IMR-90 (cell line): ENCODE measurements at regions not wholly inside any gene's neighbourhood (a gene's known extent, or its start where the extent isn't known, plus 50 kb on each side); places are given as distances from the start of the nearest gene placed in this dataset.

Experiments
- ATAC-seq: fragments of 200-7000 bp; cut with Tn5 transposase; 2 replicates; pipeline ENCODE4 v1.9.1; 2020; ENCODE audit warnings: low read depth, mild to moderate bottlenecking, moderate library complexity
- BruUV-seq: library from RNA; stranded (reverse); fragments of 400-500 nt; replicated peaks from 2 replicates; lab custom pipeline; 2021; lab: Mats Ljungman, UMichigan
- CTCF ChIA-PET: fragments of 300-600 bp; formaldehyde crosslinking; extraction: SDS; loops from one replicate; lab custom pipeline; 2021; ENCODE audit warnings: antibody characterized with exemption; lab: Yijun Ruan, JAX
- POLR2A ChIA-PET: fragments of 300-600 bp; sonication (Branson Sonifier 250); formaldehyde crosslinking; loops from one replicate; lab custom pipeline; 2022; ENCODE audit warnings: antibody characterized with exemption; ENCODE audit not compliant: unreplicated experiment; lab: Charles Lee
- DNase-seq: peaks from one replicate; pipeline ENCODE4 v3.0.0; 2013
- H2AFZ ChIP-seq: replicated peaks from 2 replicates; pipeline ENCODE3; 2013; ENCODE audit warnings: low read length, mild to moderate bottlenecking; ENCODE audit not compliant: poor library complexity
- H2AK5ac ChIP-seq: 2 replicates; pipeline ENCODE4 v1.6.1; 2013; ENCODE audit warnings: low read depth, low read length, inconsistent platforms
- H2AK9ac ChIP-seq: replicated peaks from 2 replicates; pipeline ENCODE3; 2013; ENCODE audit warnings: mild to moderate bottlenecking, low read depth, low read length, moderate library complexity; ENCODE audit not compliant: poor library complexity
- H2BK120ac ChIP-seq: 2 replicates; pipeline ENCODE4 v1.6.1; 2013; ENCODE audit warnings: low read depth, low read length, inconsistent platforms
- H2BK15ac ChIP-seq: 3 replicates; pipeline ENCODE4 v1.6.1; 2013; ENCODE audit warnings: low read depth, low read length, inconsistent platforms
- H2BK20ac ChIP-seq: 2 replicates; pipeline ENCODE4 v1.6.1; 2013; ENCODE audit warnings: low read depth, mild to moderate bottlenecking, inconsistent platforms, low read length, moderate library complexity
- H2BK5ac ChIP-seq: 2 replicates; pipeline ENCODE4 v1.6.1; 2013; ENCODE audit warnings: mild to moderate bottlenecking, low read depth, low read length, inconsistent platforms; ENCODE audit not compliant: poor library complexity, severe bottlenecking
- H3K14ac ChIP-seq: replicated peaks from 2 replicates; pipeline ENCODE4 v1.6.1; 2013; ENCODE audit warnings: low read depth, low read length, inconsistent platforms
- H3K18ac ChIP-seq: 2 replicates; pipeline ENCODE4 v1.6.1; 2013; ENCODE audit warnings: low read depth, low read length, control low read depth
- H3K23ac ChIP-seq: 2 replicates; pipeline ENCODE4 v1.6.1; 2013; ENCODE audit warnings: low read depth, low read length, inconsistent platforms
- H3K27ac ChIP-seq: 2 replicates; pipeline ENCODE4 v1.5.1; 2013; ENCODE audit warnings: mild to moderate bottlenecking, control low read depth, low read length; ENCODE audit not compliant: insufficient read depth
- H3K27me3 ChIP-seq: 2 replicates; pipeline ENCODE4 v1.6.1; 2013; ENCODE audit warnings: low read length; ENCODE audit not compliant: control insufficient read depth, insufficient read depth
- H3K36me3 ChIP-seq: 2 replicates; pipeline ENCODE4 v1.6.1; 2013; ENCODE audit warnings: low read length, mixed read lengths; ENCODE audit not compliant: control insufficient read depth, insufficient read depth
- H3K4ac ChIP-seq: 2 replicates; pipeline ENCODE4 v1.6.1; 2013; ENCODE audit warnings: low read depth, low read length, inconsistent platforms
- H3K4me1 ChIP-seq: 2 replicates; pipeline ENCODE4 v1.6.1; 2013; ENCODE audit warnings: low read length, mixed read lengths; ENCODE audit not compliant: control insufficient read depth, insufficient read depth
- H3K4me2 ChIP-seq: 2 replicates; pipeline ENCODE4 v1.6.1; 2013; ENCODE audit warnings: low read depth, mild to moderate bottlenecking, control low read depth, low read length, moderate library complexity
- H3K4me3 ChIP-seq: 2 replicates; pipeline ENCODE4 v1.5.1; 2013; ENCODE audit warnings: low read depth, mild to moderate bottlenecking, control low read depth, low read length, moderate library complexity; ENCODE audit not compliant: insufficient read depth
- H3K56ac ChIP-seq: 2 replicates; pipeline ENCODE4 v1.6.1; 2013; ENCODE audit warnings: low read length, inconsistent platforms; ENCODE audit not compliant: insufficient read depth; ENCODE audit errors: extremely low read depth
- H3K79me1 ChIP-seq, 2 experiments: 2 replicates each; pipeline ENCODE4 v1.6.1; 2013; ENCODE audit warnings: low read length in 2 of 2, inconsistent platforms in 1 of 2, low read depth in 1 of 2
- H3K9ac ChIP-seq: 2 replicates; pipeline ENCODE4 v1.6.1; 2013; ENCODE audit warnings: low read depth, low read length, control low read depth
- H3K9me1 ChIP-seq: 2 replicates; pipeline ENCODE4 v1.6.1; 2013; ENCODE audit warnings: low read length, inconsistent platforms; ENCODE audit not compliant: insufficient read depth
- H3K9me3 ChIP-seq: 2 replicates; pipeline ENCODE4 v1.6.1; 2013; ENCODE audit warnings: low read length; ENCODE audit not compliant: control insufficient read depth, insufficient read depth
- H4K20me1 ChIP-seq: 2 replicates; pipeline ENCODE4 v1.6.1; 2013; ENCODE audit warnings: low read length, inconsistent platforms; ENCODE audit not compliant: insufficient read depth
- H4K5ac ChIP-seq: 2 replicates; pipeline ENCODE4 v1.6.1; 2013; ENCODE audit warnings: mild to moderate bottlenecking, low read depth, low read length, control low read depth
- H4K8ac ChIP-seq, 2 experiments: 2 replicates each; pipeline ENCODE4 v1.6.1; 2013; ENCODE audit warnings: low read depth in 2 of 2, low read length in 2 of 2, control low read depth in 1 of 2, inconsistent platforms in 1 of 2
- H4K91ac ChIP-seq: 2 replicates; pipeline ENCODE4 v1.6.1; 2013; ENCODE audit warnings: low read depth, low read length, inconsistent platforms; ENCODE audit not compliant: insufficient read depth
- BHLHE40 ChIP-seq: fragments of 150-350 bp; IDR thresholded peaks from 2 replicates; pipeline ENCODE4 v1.6.1; 2016; ENCODE audit warnings: mild to moderate bottlenecking, low read depth, low read length
- CEBPB ChIP-seq: IDR thresholded peaks from 2 replicates; pipeline ENCODE4 v1.6.1; 2012; ENCODE audit warnings: low read depth, low read length, improper control_type of control experiment
- CHD1 ChIP-seq: IDR thresholded peaks from 2 replicates; pipeline ENCODE4 v1.6.1; 2012; ENCODE audit warnings: low read depth, low read length, improper control_type of control experiment
- FOS ChIP-seq: fragments of 150-350 bp; IDR thresholded peaks from 2 replicates; pipeline ENCODE4 v1.6.1; 2016; ENCODE audit warnings: low read depth, low read length
- MAFK ChIP-seq: IDR thresholded peaks from 2 replicates; pipeline ENCODE4 v1.6.1; 2012; ENCODE audit warnings: low read depth, low read length, improper control_type of control experiment
- MAZ ChIP-seq: IDR thresholded peaks from 2 replicates; pipeline ENCODE4 v1.6.1; 2012; ENCODE audit warnings: low read depth, mild to moderate bottlenecking, low read length, improper control_type of control experiment, moderate library complexity, borderline replicate concordance
- MXI1 ChIP-seq: IDR thresholded peaks from 2 replicates; pipeline ENCODE4 v1.6.1; 2012; ENCODE audit warnings: low read depth, mild to moderate bottlenecking, low read length, moderate library complexity, borderline replicate concordance
- NFE2L2 ChIP-seq: fragments of 150-350 bp; IDR thresholded peaks from 2 replicates; pipeline ENCODE4 v1.6.1; 2016; ENCODE audit warnings: low read depth, mild to moderate bottlenecking, low read length
- POLR2A ChIP-seq: IDR thresholded peaks from 2 replicates; pipeline ENCODE4 v1.6.1; 2012; ENCODE audit warnings: mild to moderate bottlenecking, low read depth, low read length
- RAD21 ChIP-seq: IDR thresholded peaks from 2 replicates; pipeline ENCODE4 v1.6.1; 2012; ENCODE audit warnings: low read length, improper control_type of control experiment
- RCOR1 ChIP-seq: IDR thresholded peaks from 2 replicates; pipeline ENCODE4 v1.6.1; 2012; ENCODE audit warnings: mild to moderate bottlenecking, low read length, improper control_type of control experiment; ENCODE audit not compliant: insufficient replicate concordance
- RFX5 ChIP-seq: IDR thresholded peaks from 2 replicates; pipeline ENCODE4 v1.8.0; 2012; ENCODE audit warnings: low read depth, mild to moderate bottlenecking, low read length, moderate library complexity
- SMC3 ChIP-seq: fragments of 150-350 bp; IDR thresholded peaks from 2 replicates; pipeline ENCODE4 v1.6.1; 2016; ENCODE audit warnings: low read depth, mild to moderate bottlenecking, antibody characterized with exemption, low read length, moderate library complexity
- WGBS, 2 experiments: methylation state at CpG; one replicate each; pipeline versions ENCODE4 v1.1.5 to v1.1.7; 2013; ENCODE audit warnings: missing lambda C conversion rate in 2 of 2; ENCODE audit not compliant: insufficient read length in 1 of 2; ENCODE audit errors: extremely low coverage in 2 of 2; 5-methylcytosine and 5-hydroxymethylcytosine counted together
- dilution Hi-C: fragments of 300-500 bp; cut with HindIII; formaldehyde crosslinking; loops from one replicate; pipeline ENCODE4 v1.14.3; 2018; ENCODE audit warnings: low sequenced_read_pairs; ENCODE audit not compliant: unreplicated experiment
- in situ Hi-C: fragments of 300-500 bp; cut with MboI; formaldehyde crosslinking; loops from 3 replicates; pipeline ENCODE4 v1.14.3; 2019; ENCODE audit warnings: low sequenced_read_pairs, inconsistent platforms, mixed read lengths
- intact Hi-C: fragments of 100-400 bp; cut with micrococcal nuclease; formaldehyde crosslinking; loops from 2 replicates; pipeline ENCODE4 v1.10.0; 2022
- TF ChIP-seq, protein P1 (sequence below): fragments of 150-350 bp; IDR thresholded peaks from 2 replicates; pipeline ENCODE4 v1.6.1; 2016; ENCODE audit warnings: low read depth, mild to moderate bottlenecking, low read length, moderate library complexity, borderline replicate concordance
- TF ChIP-seq, protein P2 (sequence below): fragments of 150-350 bp; IDR thresholded peaks from 2 replicates; pipeline ENCODE4 v1.6.1; 2017; ENCODE audit warnings: mild to moderate bottlenecking, antibody characterized with exemption, low read length, low read depth
- TF ChIP-seq, protein P3 (sequence below): conservative IDR thresholded peaks from 2 replicates; pipeline ENCODE4 v1.5.1; 2012; ENCODE audit warnings: mild to moderate bottlenecking, low read depth, low read length, improper control_type of control experiment

DNA sequence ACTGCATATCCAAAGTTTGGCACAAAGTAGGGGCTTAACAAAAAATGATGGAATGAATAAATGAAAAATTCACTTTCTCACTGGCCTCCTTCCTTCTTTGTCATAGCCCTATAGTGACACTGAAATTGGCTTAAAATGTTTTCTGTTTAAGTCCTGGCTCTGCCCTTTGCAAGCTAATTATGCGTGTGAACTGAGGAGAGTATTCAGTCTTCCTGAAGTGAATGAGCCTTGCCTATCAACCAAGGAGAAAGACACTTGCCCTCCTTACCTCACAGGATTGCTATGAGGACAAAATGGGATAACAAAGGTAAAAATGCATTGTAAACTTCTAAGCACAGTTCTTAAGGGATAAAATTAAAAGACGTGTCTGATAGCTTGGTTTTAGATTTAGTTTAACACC is 729.8 kb upstream of the ANO3 start:
- Histone ChIP-seq H2AFZ (no peak overlapping the region), H3K18ac (no peak overlapping the region), H2BK120ac (no peak overlapping the region), H4K91ac (no peak overlapping the region), H4K5ac (no peak overlapping the region), H2BK15ac (no peak overlapping the region), H3K9ac (no peak overlapping the region), H3K4me1 (no peaks in the 10 kb centered on the region), H2AK9ac (no peak overlapping the region), H2AK5ac (no peak overlapping the region), H3K36me3 (no peaks in the 10 kb centered on the region), H3K56ac (no peak overlapping the region), H3K4me3 (no peak overlapping the region), H4K20me1 (no peaks in the 10 kb centered on the region), H3K23ac (no peak overlapping the region), H3K27me3 (no peaks in the 10 kb centered on the region), H3K9me3 (peaks cover 2% of the 10 kb centered on the region; the same call in 1 of the 2 replicates), H3K14ac (no peak overlapping the region), H3K9me1 (no peaks in the 10 kb centered on the region), H4K8ac (no peak overlapping the region), H3K27ac (no peak overlapping the region), H3K79me1 (no peaks in the 10 kb centered on the region), H3K4ac (no peak overlapping the region), H3K4me2 (no peak overlapping the region), H2BK20ac (no peak overlapping the region), H2BK5ac (no peak overlapping the region)
- ChIA-PET POLR2A (no interaction called here), CTCF (no interaction called here)
- DNase-seq (no peak), ATAC-seq (no peak)
- dilution Hi-C loops (no loop called here), intact Hi-C loops (no loop called here), in situ Hi-C loops (no loop called here)
- TF ChIP-seq RAD21, result no peak
- TF ChIP-seq CHD1, result no peak
- no peak for TF ChIP-seq MXI1
- TF ChIP-seq CEBPB, result no peak
- TF ChIP-seq MAFK, result no peak
- no peak for TF ChIP-seq MAZ
- no peak for TF ChIP-seq RCOR1
- TF ChIP-seq BHLHE40, result no peak
- TF ChIP-seq, protein P1, sequence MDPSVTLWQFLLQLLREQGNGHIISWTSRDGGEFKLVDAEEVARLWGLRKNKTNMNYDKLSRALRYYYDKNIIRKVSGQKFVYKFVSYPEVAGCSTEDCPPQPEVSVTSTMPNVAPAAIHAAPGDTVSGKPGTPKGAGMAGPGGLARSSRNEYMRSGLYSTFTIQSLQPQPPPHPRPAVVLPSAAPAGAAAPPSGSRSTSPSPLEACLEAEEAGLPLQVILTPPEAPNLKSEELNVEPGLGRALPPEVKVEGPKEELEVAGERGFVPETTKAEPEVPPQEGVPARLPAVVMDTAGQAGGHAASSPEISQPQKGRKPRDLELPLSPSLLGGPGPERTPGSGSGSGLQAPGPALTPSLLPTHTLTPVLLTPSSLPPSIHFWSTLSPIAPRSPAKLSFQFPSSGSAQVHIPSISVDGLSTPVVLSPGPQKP, result no peak
- TF ChIP-seq NFE2L2, result no peak
- no peak for TF ChIP-seq FOS
- TF ChIP-seq, protein P2, sequence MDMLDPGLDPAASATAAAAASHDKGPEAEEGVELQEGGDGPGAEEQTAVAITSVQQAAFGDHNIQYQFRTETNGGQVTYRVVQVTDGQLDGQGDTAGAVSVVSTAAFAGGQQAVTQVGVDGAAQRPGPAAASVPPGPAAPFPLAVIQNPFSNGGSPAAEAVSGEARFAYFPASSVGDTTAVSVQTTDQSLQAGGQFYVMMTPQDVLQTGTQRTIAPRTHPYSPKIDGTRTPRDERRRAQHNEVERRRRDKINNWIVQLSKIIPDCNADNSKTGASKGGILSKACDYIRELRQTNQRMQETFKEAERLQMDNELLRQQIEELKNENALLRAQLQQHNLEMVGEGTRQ, result no peak
- TF ChIP-seq SMC3, result no peak
- TF ChIP-seq, protein P3, sequence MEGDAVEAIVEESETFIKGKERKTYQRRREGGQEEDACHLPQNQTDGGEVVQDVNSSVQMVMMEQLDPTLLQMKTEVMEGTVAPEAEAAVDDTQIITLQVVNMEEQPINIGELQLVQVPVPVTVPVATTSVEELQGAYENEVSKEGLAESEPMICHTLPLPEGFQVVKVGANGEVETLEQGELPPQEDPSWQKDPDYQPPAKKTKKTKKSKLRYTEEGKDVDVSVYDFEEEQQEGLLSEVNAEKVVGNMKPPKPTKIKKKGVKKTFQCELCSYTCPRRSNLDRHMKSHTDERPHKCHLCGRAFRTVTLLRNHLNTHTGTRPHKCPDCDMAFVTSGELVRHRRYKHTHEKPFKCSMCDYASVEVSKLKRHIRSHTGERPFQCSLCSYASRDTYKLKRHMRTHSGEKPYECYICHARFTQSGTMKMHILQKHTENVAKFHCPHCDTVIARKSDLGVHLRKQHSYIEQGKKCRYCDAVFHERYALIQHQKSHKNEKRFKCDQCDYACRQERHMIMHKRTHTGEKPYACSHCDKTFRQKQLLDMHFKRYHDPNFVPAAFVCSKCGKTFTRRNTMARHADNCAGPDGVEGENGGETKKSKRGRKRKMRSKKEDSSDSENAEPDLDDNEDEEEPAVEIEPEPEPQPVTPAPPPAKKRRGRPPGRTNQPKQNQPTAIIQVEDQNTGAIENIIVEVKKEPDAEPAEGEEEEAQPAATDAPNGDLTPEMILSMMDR, result no peak
- TF ChIP-seq RFX5, result no peak
- no peak for TF ChIP-seq POLR2A
- BruUV-seq, result no TSS peak
- no CpG with 5 or more reads among the region's 2 CpGs for WGBS, 2 experiments
